ENCODE measurements at regions not wholly inside any gene's neighbourhood (a gene's known extent, or its start where the extent isn't known, plus 50 kb on each side); places are given as distances from the start of the nearest gene placed in this dataset.

DNA sequence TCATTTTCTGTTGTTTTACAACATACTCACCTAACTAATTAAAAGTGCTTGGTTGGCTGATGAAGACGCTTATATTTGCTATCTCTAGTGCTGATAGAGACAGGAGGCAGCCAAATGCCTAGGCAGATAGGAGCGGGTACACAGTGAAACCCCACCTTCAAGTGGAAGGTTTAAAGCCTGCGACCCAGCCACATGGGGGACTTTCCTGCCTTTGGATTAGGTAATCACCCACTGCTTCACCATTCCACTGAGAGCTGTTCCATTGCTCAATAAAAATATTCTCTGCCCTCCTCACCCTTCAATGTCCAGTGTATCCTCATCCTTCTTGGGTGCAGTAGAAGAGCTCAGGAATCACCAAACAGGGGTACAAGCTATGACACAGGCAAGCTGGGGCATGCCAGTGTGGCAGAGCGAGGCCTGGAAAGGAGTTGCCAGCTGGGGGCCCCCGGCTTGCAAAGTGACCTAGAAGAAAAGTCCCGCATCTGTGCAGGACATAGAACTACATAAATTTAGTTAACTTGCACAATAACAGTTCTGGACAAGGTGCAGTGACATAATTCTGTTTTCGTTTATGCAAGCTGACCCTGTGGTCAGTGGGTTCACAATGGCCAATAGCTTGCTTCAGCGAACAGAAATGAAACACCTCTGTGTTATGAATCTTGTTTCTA is 112.0 kb upstream of the MLIP start:
- CTCF ChIA-PET (ENCODE audit: unreplicated experiment), result no interaction called here
- no peak overlapping the region for H3K4me2 ChIP-seq (ENCODE audit: low read length)

DNA sequence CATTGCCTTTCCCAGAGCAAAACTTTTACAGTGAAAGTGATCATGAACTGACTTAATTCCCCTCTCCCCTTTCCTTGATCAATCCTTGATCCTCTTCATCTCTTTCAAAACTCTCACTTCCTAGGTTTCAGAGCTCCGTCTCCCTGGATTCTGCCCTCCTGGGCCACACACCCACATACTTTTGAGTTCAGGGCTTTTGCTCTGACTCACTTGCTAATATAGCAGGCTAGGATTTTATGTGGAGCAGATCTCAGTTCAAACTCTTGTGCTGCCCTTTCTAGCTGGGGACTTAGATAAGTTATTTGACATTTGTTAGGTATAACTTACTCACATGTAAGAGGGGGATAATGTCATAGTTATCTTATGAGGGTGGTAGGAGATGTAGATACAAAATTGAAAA is 109.1 kb upstream of the MLIP start:
- TF ChIP-seq, protein P1, sequence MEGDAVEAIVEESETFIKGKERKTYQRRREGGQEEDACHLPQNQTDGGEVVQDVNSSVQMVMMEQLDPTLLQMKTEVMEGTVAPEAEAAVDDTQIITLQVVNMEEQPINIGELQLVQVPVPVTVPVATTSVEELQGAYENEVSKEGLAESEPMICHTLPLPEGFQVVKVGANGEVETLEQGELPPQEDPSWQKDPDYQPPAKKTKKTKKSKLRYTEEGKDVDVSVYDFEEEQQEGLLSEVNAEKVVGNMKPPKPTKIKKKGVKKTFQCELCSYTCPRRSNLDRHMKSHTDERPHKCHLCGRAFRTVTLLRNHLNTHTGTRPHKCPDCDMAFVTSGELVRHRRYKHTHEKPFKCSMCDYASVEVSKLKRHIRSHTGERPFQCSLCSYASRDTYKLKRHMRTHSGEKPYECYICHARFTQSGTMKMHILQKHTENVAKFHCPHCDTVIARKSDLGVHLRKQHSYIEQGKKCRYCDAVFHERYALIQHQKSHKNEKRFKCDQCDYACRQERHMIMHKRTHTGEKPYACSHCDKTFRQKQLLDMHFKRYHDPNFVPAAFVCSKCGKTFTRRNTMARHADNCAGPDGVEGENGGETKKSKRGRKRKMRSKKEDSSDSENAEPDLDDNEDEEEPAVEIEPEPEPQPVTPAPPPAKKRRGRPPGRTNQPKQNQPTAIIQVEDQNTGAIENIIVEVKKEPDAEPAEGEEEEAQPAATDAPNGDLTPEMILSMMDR (conservative IDR thresholded peaks at IDR 0.05; ENCODE audit: low read length), result no peak
- TF ChIP-seq EZH2phosphoT487 (IDR thresholded peaks at IDR 0.05; ENCODE audit: borderline replicate concordance, low read depth, low read length), result no peak
- Histone ChIP-seq H3K79me2 (ENCODE audit: insufficient read depth, low read depth, low read length) (no peaks in the 10 kb centered on the region), H3K4me3 (ENCODE audit: low read depth, low read length, poor library complexity, severe bottlenecking) (no peak overlapping the region), H3K4me1 (ENCODE audit: insufficient read depth, low read length, poor library complexity, severe bottlenecking) (no peaks in the 10 kb centered on the region), H4K20me1 (ENCODE audit: insufficient read depth, low read length) (no peaks in the 10 kb centered on the region), H3K27ac (ENCODE audit: low read depth, low read length, poor library complexity, severe bottlenecking) (no peak overlapping the region), H3K9me3 (ENCODE audit: low read length) (no peaks in the 10 kb centered on the region), H3K36me3 (ENCODE audit: insufficient read depth, low read length) (no peaks in the 10 kb centered on the region), H3K9me2 (ENCODE audit: insufficient read depth, low read length) (no peaks in the 10 kb centered on the region), H3K4me2 (ENCODE audit: low read length) (no peak overlapping the region), H2AFZ (ENCODE audit: low read length) (no peak overlapping the region)
- intact Hi-C loops (cut with micrococcal nuclease; ENCODE audit: unreplicated experiment), result no loop called here
- no TSS peak for BruUV-seq (replicated peaks)
- no peak for DNase-seq (ENCODE audit: low spot score)
- ChIA-PET POLR2A (no interaction called here), CTCF (ENCODE audit: unreplicated experiment) (no interaction called here)

More for the DNA sequence above, 112.0 kb upstream of the MLIP start:
- Histone ChIP-seq H4K20me1 (ENCODE audit: insufficient read depth, low read length) (no peaks in the 10 kb centered on the region), H3K27ac (ENCODE audit: low read depth, low read length, poor library complexity, severe bottlenecking) (no peak overlapping the region), H3K9me2 (ENCODE audit: insufficient read depth, low read length) (no peaks in the 10 kb centered on the region), H2AFZ (ENCODE audit: low read length) (no peak overlapping the region), H3K4me1 (ENCODE audit: insufficient read depth, low read length, poor library complexity, severe bottlenecking) (no peaks in the 10 kb centered on the region), H3K4me3 (ENCODE audit: low read depth, low read length, poor library complexity, severe bottlenecking) (no peak overlapping the region), H3K79me2 (ENCODE audit: insufficient read depth, low read depth, low read length) (no peaks in the 10 kb centered on the region), H3K9me3 (ENCODE audit: low read length) (no peaks in the 10 kb centered on the region), H3K36me3 (ENCODE audit: insufficient read depth, low read length) (no peaks in the 10 kb centered on the region)
- no peak for DNase-seq (ENCODE audit: low spot score)
- POLR2A ChIA-PET, result no interaction called here
- TF ChIP-seq, protein P1 (conservative IDR thresholded peaks at IDR 0.05; ENCODE audit: low read length), result no peak
- no peak for TF ChIP-seq EZH2phosphoT487 (IDR thresholded peaks at IDR 0.05; ENCODE audit: borderline replicate concordance, low read depth, low read length)
- intact Hi-C loops (cut with micrococcal nuclease; ENCODE audit: unreplicated experiment), result no loop called here
- no TSS peak for BruUV-seq (replicated peaks)

DNA sequence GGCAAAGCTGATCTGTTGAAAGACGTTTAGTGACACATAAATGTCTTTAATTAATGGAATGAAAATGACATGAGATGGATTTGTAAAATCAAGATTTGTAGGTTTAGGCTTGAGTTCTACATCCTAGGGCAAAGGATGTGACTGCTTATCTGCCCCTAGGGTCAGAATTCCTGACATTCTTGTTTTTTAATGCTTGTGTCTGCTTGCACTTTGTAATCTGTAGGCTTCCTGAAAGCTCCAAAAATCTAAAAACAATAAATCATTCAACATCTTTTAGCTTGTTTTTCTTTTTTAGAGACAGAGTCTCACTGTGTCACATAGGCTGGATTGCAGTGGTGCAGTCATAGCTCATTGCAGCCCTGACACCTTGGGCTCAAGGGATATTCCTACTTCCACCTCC is 107.9 kb upstream of the MLIP start:
- intact Hi-C loops (cut with micrococcal nuclease; ENCODE audit: unreplicated experiment), result no loop called here
- Histone ChIP-seq H4K20me1 (ENCODE audit: insufficient read depth, low read length) (no peaks in the 10 kb centered on the region), H2AFZ (ENCODE audit: low read length) (no peak overlapping the region), H3K36me3 (ENCODE audit: insufficient read depth, low read length) (no peaks in the 10 kb centered on the region), H3K4me1 (ENCODE audit: insufficient read depth, low read length, poor library complexity, severe bottlenecking) (no peaks in the 10 kb centered on the region), H3K4me2 (ENCODE audit: low read length) (no peak overlapping the region), H3K79me2 (ENCODE audit: insufficient read depth, low read depth, low read length) (no peaks in the 10 kb centered on the region), H3K4me3 (ENCODE audit: low read depth, low read length, poor library complexity, severe bottlenecking) (no peak overlapping the region), H3K9me2 (ENCODE audit: insufficient read depth, low read length) (no peaks in the 10 kb centered on the region), H3K9me3 (ENCODE audit: low read length) (no peaks in the 10 kb centered on the region), H3K27ac (ENCODE audit: low read depth, low read length, poor library complexity, severe bottlenecking) (no peak overlapping the region)
- no TSS peak for BruUV-seq (replicated peaks)
- TF ChIP-seq EZH2phosphoT487 (IDR thresholded peaks at IDR 0.05; ENCODE audit: borderline replicate concordance, low read depth, low read length), result no peak
- TF ChIP-seq, protein P1 (conservative IDR thresholded peaks at IDR 0.05; ENCODE audit: low read length), result no peak
- CTCF ChIA-PET (ENCODE audit: unreplicated experiment), result no interaction called here
- POLR2A ChIA-PET, result no interaction called here
- no peak for DNase-seq (ENCODE audit: low spot score)
